22Rv1 (cell line): ENCODE measurements at regions not wholly inside any gene's neighbourhood (a gene's known extent, or its start where the extent isn't known, plus 50 kb on each side); places are given as distances from the start of the nearest gene placed in this dataset.

ENCODE experiments used
- H3K27ac ChIP-seq: fragments of 450-650 bp; 2 replicates; pipeline ENCODE4 v1.5.1; 2017
- CTCF ChIP-seq: fragments of 450-650 bp; IDR thresholded peaks from 2 replicates; pipeline ENCODE4 v1.5.1; 2017; ENCODE audit warnings: mild to moderate bottlenecking
- ZFX ChIP-seq: fragments of 450-650 bp; IDR thresholded peaks from 2 replicates; pipeline ENCODE4 v1.6.1; 2017; ENCODE audit warnings: antibody characterized with exemption, borderline replicate concordance

- H3K27ac ChIP-seq: no peak overlapping the region
- TF ChIP-seq ZFX (no peak), CTCF (no peak)
These were observed 79.1 kb downstream of the TRIB2 start for GRCh38 chr2:12795851-12796250.

GRCh38 chr2:12796657-12797056 lies 79.9 kb downstream of the TRIB2 start:
- H3K27ac ChIP-seq: no peak overlapping the region
- TF ChIP-seq CTCF (no peak), ZFX (no peak)

GRCh38 chr2:12797815-12798214 lies 81.1 kb downstream of the TRIB2 start:
- H3K27ac ChIP-seq: no peak overlapping the region
- TF ChIP-seq CTCF: no peak
- TF ChIP-seq ZFX: no peak

GRCh38 chr2:12803607-12804006 lies 86.9 kb downstream of the TRIB2 start:
- TF ChIP-seq ZFX (no peak), CTCF (no peak)

GRCh38 chr2:12804091-12804856 lies 87.5 kb downstream of the TRIB2 start:
- TF ChIP-seq ZFX (no peak), CTCF (no peak)
- H3K27ac ChIP-seq: no peak overlapping the region

More at GRCh38 chr2:12803607-12804006, 86.9 kb downstream of the TRIB2 start:
- H3K27ac ChIP-seq: no peak overlapping the region

GRCh38 chr2:12805033-12805432 lies 88.3 kb downstream of the TRIB2 start:
- H3K27ac ChIP-seq: no peak overlapping the region
- no peak for TF ChIP-seq CTCF
- TF ChIP-seq ZFX: no peak

GRCh38 chr2:12806549-12807242 lies 90.0 kb downstream of the TRIB2 start:
- TF ChIP-seq ZFX: no peak
- TF ChIP-seq CTCF: no peak
- no peak overlapping the region for H3K27ac ChIP-seq
